Upper lobe of right lung (tissue), 1 donor: ENCODE measurements at regions not wholly inside any gene's neighbourhood (a gene's known extent, or its start where the extent isn't known, plus 50 kb on each side); places are given as distances from the start of the nearest gene placed in this dataset.

ENCODE experiments used
- ATAC-seq: fragments of 200-7000 bp; cut with Tn5 transposase; one replicate; pipeline ENCODE4 v1.9.1; 2020; ENCODE audit warnings: mild to moderate bottlenecking, moderate library complexity
- DNase-seq: peaks from one replicate; pipeline ENCODE4 v3.0.0-alpha.2; 2020
- H3K27ac ChIP-seq: fragments of 200-600 bp; one replicate; pipeline ENCODE4 v1.8.0; 2022
- H3K27me3 ChIP-seq: fragments of 200-600 bp; one replicate; pipeline ENCODE4 v1.8.0; 2022; ENCODE audit warnings: mild to moderate bottlenecking
- H3K36me3 ChIP-seq: fragments of 200-600 bp; one replicate; pipeline ENCODE4 v1.8.0; 2022
- H3K4me1 ChIP-seq: fragments of 200-600 bp; one replicate; pipeline ENCODE4 v1.8.0; 2022
- H3K4me3 ChIP-seq: fragments of 200-600 bp; one replicate; pipeline ENCODE4 v1.8.0; 2022; ENCODE audit warnings: mild to moderate bottlenecking
- H3K9me3 ChIP-seq: fragments of 200-600 bp; one replicate; pipeline ENCODE4 v1.8.0; 2022
- CTCF ChIP-seq: fragments of 200-600 bp; IDR thresholded peaks from one replicate; pipeline ENCODE4 v1.8.0; 2022; ENCODE audit warnings: antibody characterized with exemption
- intact Hi-C: fragments of 100-400 bp; cut with DNase I; formaldehyde crosslinking; loops from one replicate; pipeline ENCODE4 v1.11.0; 2022
- donor health status: DM: no; HTN: yes; CAD: no; lungs with severe emphysema.

GRCh38 chr12:38155526-38156496 is 160.8 kb upstream of the ALG10B start:
- H3K4me3 ChIP-seq: no peak overlapping the region
- DNase-seq (peak; percentile 56), ATAC-seq (no peak)
- H3K36me3 ChIP-seq: no peaks in the 10 kb centered on the region
- H3K4me1 ChIP-seq: no peaks in the 10 kb centered on the region
- H3K27me3 ChIP-seq: no peaks in the 10 kb centered on the region
- H3K9me3 ChIP-seq: no peaks in the 10 kb centered on the region
- TF ChIP-seq CTCF: no peak
- intact Hi-C loops: loop anchor here (10.0 kb wide), 1 partner anchor 149 kb away; no protein-coding TSS in a partner anchor
- no peak overlapping the region for H3K27ac ChIP-seq

GRCh38 chr12:38156497-38157245 is 159.9 kb upstream of the ALG10B start:
- TF ChIP-seq CTCF: no peak
- Histone ChIP-seq H3K4me1 (no peaks in the 10 kb centered on the region), H3K27ac (no peak overlapping the region), H3K27me3 (no peaks in the 10 kb centered on the region), H3K4me3 (no peak overlapping the region), H3K9me3 (no peaks in the 10 kb centered on the region), H3K36me3 (no peaks in the 10 kb centered on the region)
- ATAC-seq: no peak
- intact Hi-C loops: loop anchor here (10.0 kb wide), 1 partner anchor 148 kb away; no protein-coding TSS in a partner anchor
- no peak for DNase-seq

- no peak for TF ChIP-seq CTCF
- H3K27me3 ChIP-seq: no peaks in the 10 kb centered on the region
- H3K4me1 ChIP-seq: no peaks in the 10 kb centered on the region
- no peak for ATAC-seq
- intact Hi-C loops: loop anchor here (10.0 kb wide), 1 partner anchor 147 kb away; no protein-coding TSS in a partner anchor
- DNase-seq: peak; percentile 51
- H3K4me3 ChIP-seq: no peak overlapping the region
- H3K9me3 ChIP-seq: no peaks in the 10 kb centered on the region
- no peaks in the 10 kb centered on the region for H3K36me3 ChIP-seq
- H3K27ac ChIP-seq: no peak overlapping the region
These were observed 159.2 kb upstream of the ALG10B start for GRCh38 chr12:38157274-38157932.

- no peak for TF ChIP-seq CTCF
- Histone ChIP-seq H3K4me1 (no peaks in the 10 kb centered on the region), H3K27me3 (no peaks in the 10 kb centered on the region), H3K4me3 (no peak overlapping the region), H3K27ac (no peak overlapping the region), H3K36me3 (no peaks in the 10 kb centered on the region), H3K9me3 (no peaks in the 10 kb centered on the region)
- intact Hi-C loops: loop anchor here (10.0 kb wide), 1 partner anchor 147 kb away; no protein-coding TSS in a partner anchor
- DNase-seq: peak; percentile 53
- no peak for ATAC-seq
These were observed 158.6 kb upstream of the ALG10B start for GRCh38 chr12:38157933-38158401.

GRCh38 chr12:38158428-38159091 is 158.0 kb upstream of the ALG10B start:
- intact Hi-C loops: loop anchor here (10.0 kb wide), 1 partner anchor 146 kb away; no protein-coding TSS in a partner anchor
- ATAC-seq: no peak
- Histone ChIP-seq H3K4me1 (no peaks in the 10 kb centered on the region), H3K27me3 (no peaks in the 10 kb centered on the region), H3K4me3 (no peak overlapping the region), H3K27ac (no peak overlapping the region), H3K9me3 (no peaks in the 10 kb centered on the region), H3K36me3 (no peaks in the 10 kb centered on the region)
- TF ChIP-seq CTCF: no peak
- no peak for DNase-seq
